MM.1S (cell line): ENCODE measurements at regions not wholly inside any gene's neighbourhood (a gene's known extent, or its start where the extent isn't known, plus 50 kb on each side); places are given as distances from the start of the nearest gene placed in this dataset.

ENCODE experiments used
- EZH2 ChIP-seq: fragments of 300-600 bp; sonication (generic); optimal IDR thresholded peaks from 2 replicates; pipeline ENCODE3; 2017; ENCODE audit warnings: low read depth, mild to moderate bottlenecking, antibody characterized with exemption, low read length, mixed read lengths
- EZH2phosphoT487 ChIP-seq: fragments of 300-600 bp; sonication (generic); IDR thresholded peaks from 2 replicates; pipeline ENCODE4 v1.6.1; 2018; ENCODE audit warnings: antibody characterized with exemption, low read length
- TF ChIP-seq, protein P1 (sequence below): fragments of 300-600 bp; sonication (generic); IDR thresholded peaks from 2 replicates; pipeline ENCODE4 v1.5.1; 2016; ENCODE audit warnings: antibody characterized with exemption, low read length, mixed read lengths

DNA sequence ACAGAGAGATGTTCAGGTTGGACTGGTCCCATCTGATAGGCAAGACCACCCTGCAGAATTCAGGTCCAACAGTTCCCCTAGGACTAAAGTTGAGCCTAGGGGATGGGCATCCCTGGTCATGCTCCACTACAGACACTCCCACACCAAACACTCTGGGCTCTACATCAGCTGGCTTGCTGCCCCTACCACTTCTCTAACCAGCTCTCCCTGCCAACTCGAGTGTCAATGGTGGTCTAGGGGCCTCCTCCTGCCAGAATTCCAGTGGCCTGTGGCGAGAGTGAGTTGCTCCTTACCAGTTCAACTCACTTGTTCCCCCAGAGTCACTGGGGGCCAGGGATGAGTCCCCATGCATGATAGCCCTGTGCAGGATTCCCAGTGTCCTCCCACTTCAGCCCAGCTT is 316.2 kb upstream of the PPP2R3A start:
- TF ChIP-seq, protein P1, sequence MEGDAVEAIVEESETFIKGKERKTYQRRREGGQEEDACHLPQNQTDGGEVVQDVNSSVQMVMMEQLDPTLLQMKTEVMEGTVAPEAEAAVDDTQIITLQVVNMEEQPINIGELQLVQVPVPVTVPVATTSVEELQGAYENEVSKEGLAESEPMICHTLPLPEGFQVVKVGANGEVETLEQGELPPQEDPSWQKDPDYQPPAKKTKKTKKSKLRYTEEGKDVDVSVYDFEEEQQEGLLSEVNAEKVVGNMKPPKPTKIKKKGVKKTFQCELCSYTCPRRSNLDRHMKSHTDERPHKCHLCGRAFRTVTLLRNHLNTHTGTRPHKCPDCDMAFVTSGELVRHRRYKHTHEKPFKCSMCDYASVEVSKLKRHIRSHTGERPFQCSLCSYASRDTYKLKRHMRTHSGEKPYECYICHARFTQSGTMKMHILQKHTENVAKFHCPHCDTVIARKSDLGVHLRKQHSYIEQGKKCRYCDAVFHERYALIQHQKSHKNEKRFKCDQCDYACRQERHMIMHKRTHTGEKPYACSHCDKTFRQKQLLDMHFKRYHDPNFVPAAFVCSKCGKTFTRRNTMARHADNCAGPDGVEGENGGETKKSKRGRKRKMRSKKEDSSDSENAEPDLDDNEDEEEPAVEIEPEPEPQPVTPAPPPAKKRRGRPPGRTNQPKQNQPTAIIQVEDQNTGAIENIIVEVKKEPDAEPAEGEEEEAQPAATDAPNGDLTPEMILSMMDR = no peak
- no peak for TF ChIP-seq EZH2phosphoT487
- no peak for TF ChIP-seq EZH2
